ENCODE measurements at regions not wholly inside any gene's neighbourhood (a gene's known extent, or its start where the extent isn't known, plus 50 kb on each side); places are given as distances from the start of the nearest gene placed in this dataset.
A peak's percentile ranks its signal among the peaks of the same experiment; 100 is the strongest.

DNA sequence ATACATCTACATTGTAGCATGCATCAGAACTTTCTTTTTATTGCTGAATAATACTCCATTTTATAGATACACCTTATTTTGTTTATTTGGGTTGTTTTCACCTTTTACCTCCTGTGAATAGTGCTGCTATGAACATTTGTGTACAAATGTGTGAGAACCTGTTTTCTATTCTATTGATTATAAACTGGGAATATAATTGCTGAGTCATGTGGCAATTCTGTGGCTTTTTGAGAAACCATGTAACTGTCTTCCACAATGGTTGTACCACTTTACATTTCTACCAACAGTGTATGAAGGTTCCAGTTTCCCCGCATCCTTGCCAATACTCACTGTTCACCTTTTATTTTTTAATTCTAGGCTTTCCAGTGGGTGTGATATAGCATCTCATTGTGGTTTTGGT, 138.6 kb upstream of the MBL2 start:
- Histone ChIP-seq H3K36me3 (ENCODE audit: control insufficient read depth, insufficient read depth, low read length) (no peaks in the 10 kb centered on the region), H3K27me3 (ENCODE audit: control insufficient read depth, insufficient read depth, low read length) (no peaks in the 10 kb centered on the region), H3K4me3 (ENCODE audit: low read depth, low read length) (no peak overlapping the region)
- TF ChIP-seq, protein P1, sequence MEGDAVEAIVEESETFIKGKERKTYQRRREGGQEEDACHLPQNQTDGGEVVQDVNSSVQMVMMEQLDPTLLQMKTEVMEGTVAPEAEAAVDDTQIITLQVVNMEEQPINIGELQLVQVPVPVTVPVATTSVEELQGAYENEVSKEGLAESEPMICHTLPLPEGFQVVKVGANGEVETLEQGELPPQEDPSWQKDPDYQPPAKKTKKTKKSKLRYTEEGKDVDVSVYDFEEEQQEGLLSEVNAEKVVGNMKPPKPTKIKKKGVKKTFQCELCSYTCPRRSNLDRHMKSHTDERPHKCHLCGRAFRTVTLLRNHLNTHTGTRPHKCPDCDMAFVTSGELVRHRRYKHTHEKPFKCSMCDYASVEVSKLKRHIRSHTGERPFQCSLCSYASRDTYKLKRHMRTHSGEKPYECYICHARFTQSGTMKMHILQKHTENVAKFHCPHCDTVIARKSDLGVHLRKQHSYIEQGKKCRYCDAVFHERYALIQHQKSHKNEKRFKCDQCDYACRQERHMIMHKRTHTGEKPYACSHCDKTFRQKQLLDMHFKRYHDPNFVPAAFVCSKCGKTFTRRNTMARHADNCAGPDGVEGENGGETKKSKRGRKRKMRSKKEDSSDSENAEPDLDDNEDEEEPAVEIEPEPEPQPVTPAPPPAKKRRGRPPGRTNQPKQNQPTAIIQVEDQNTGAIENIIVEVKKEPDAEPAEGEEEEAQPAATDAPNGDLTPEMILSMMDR (IDR thresholded peaks at IDR 0.05; ENCODE audit: insufficient read depth, low read length, severe bottlenecking), result no peak
- FAIRE-seq, result no peak
- no peak for DNase-seq (ENCODE audit: low read depth)

DNA sequence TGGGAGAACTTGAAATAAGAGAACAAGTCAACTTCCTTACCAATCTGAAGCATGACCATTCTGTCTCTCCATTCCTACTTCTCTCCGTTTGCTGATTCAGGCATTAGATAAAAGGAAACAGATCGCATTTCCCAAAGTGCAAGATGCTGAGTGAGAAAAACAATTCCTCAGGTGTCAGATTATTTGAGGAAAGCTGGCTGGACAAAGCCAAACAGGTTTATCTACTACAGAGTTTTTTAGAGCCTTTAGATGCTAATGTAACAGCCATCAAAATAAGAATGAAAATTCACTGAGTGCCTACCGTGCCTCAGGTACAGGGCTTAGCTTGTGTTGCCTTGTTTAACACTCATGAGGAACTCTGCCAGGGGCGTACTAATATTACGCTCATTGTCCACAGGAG, 135.9 kb upstream of the MBL2 start:
- FAIRE-seq, result no peak
- no peaks in the 10 kb centered on the region for H3K27me3 ChIP-seq (ENCODE audit: control insufficient read depth, insufficient read depth, low read length)

DNA sequence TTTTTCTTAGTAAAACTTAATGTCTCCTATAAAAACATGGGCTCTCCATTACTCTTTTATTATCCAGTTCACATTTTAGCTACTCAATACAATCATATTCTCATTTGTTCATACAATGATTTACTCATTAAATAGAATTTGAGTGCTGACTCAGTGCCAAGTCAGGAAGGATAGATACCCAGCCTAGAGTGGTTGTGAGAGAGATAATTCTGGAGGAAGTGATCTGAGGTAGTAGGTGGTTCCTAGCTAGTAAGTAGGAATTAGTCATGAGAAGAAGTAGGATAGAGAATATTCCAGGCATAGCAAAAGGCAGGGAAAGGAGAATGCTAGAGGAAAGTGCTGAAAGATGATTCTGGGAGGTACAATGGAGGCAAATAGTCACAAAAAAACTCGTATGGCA, 133.5 kb upstream of the MBL2 start:
- no peaks in the 10 kb centered on the region for H3K36me3 ChIP-seq (ENCODE audit: control insufficient read depth, insufficient read depth, low read length)
- no peaks in the 10 kb centered on the region for H3K27me3 ChIP-seq (ENCODE audit: control insufficient read depth, insufficient read depth, low read length)
- DNase-seq (ENCODE audit: low read depth) (peak; percentile 90), FAIRE-seq (no peak)
- H3K4me3 ChIP-seq (ENCODE audit: low read depth, low read length), result no peak overlapping the region
- TF ChIP-seq, protein P1 (IDR thresholded peaks at IDR 0.05; ENCODE audit: insufficient read depth, low read length, severe bottlenecking), result no peak

More for the DNA sequence above, 135.9 kb upstream of the MBL2 start:
- TF ChIP-seq, protein P1 (IDR thresholded peaks at IDR 0.05; ENCODE audit: insufficient read depth, low read length, severe bottlenecking), result no peak
- peak; percentile 7 for DNase-seq (ENCODE audit: low read depth)
- Histone ChIP-seq H3K36me3 (ENCODE audit: control insufficient read depth, insufficient read depth, low read length) (no peaks in the 10 kb centered on the region), H3K4me3 (ENCODE audit: low read depth, low read length) (no peak overlapping the region)

DNA sequence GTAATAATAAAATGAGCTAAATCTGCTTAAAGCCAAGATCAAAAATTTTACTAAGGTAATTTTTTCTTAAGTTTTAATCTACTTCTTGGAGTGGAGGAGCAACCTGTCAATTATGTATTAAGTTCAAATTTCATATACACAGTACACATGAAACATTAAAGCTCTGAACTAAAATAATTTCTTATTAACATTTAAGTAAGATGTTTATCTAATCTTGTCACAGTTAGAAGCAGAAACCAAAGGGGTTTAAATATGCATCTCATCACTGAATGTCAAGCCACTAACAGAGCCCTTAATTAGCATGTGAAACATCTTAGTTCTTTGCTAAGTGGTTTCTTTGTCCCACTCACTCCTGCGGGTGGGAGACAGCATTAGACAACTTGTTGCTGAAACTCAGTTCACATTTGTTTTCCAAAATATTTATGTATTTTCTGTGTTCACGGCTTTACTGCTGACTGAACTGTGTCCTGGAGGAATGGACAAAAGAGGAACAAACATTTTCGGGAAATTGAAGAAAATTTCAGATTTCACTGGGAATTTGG, 130.9 kb upstream of the MBL2 start:
- Histone ChIP-seq H3K36me3 (ENCODE audit: control insufficient read depth, insufficient read depth, low read length) (no peaks in the 10 kb centered on the region), H3K4me3 (ENCODE audit: low read depth, low read length) (no peak overlapping the region), H3K27me3 (ENCODE audit: control insufficient read depth, insufficient read depth, low read length) (no peaks in the 10 kb centered on the region)
- TF ChIP-seq, protein P1 (IDR thresholded peaks at IDR 0.05; ENCODE audit: insufficient read depth, low read length, severe bottlenecking), result no peak
- no peak for FAIRE-seq
- no peak for DNase-seq (ENCODE audit: low read depth)

DNA sequence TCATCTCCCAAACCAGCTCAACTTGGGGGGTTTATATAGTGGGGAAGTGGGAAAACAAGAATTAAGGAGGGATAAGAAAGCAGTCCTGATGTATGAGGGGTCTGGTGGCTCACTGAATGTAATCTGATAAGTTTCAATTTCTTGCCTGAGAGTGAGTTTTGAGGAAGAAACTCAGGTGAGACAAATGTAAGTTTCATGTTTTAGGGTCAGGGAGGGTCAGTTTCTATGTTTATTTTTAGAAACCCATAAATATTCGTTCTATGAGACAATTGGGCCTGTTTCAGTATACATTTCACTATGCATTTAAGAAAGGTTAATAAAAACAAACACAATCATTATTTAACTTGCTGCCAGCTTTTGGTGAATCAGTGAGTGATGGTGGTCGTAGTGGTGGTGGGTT, 128.0 kb upstream of the MBL2 start:
- DNase-seq (ENCODE audit: low read depth), result no peak
- no peak for FAIRE-seq
- H3K4me3 ChIP-seq (ENCODE audit: low read depth, low read length), result no peak overlapping the region
- TF ChIP-seq, protein P1 (IDR thresholded peaks at IDR 0.05; ENCODE audit: insufficient read depth, low read length, severe bottlenecking), result no peak
- H3K36me3 ChIP-seq (ENCODE audit: control insufficient read depth, insufficient read depth, low read length), result no peaks in the 10 kb centered on the region
- H3K27me3 ChIP-seq (ENCODE audit: control insufficient read depth, insufficient read depth, low read length), result no peaks in the 10 kb centered on the region

DNA sequence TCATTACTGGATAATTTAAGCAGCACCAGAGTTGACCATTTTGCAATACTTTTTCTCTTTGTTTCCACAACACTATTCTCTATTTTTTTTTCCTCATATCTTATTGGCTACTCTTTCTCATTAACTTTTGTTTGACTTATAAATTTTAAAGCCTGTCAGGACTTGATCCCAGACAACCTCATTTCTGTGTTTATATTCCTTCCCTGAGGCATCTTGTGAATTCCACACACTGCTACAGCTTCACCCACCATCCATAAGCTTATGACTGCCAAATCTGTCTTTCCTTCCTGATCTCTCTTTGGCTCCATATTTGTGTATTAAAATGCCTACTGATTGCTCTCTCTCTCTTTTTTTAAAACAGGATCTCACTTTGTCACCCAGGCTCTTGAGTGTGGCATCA, 124.6 kb upstream of the MBL2 start:
- DNase-seq (ENCODE audit: low read depth) (peak; percentile 87), FAIRE-seq (no peak)
- TF ChIP-seq, protein P1 (IDR thresholded peaks at IDR 0.05; ENCODE audit: insufficient read depth, low read length, severe bottlenecking), result no peak
- Histone ChIP-seq H3K36me3 (ENCODE audit: control insufficient read depth, insufficient read depth, low read length) (no peaks in the 10 kb centered on the region), H3K27me3 (ENCODE audit: control insufficient read depth, insufficient read depth, low read length) (no peaks in the 10 kb centered on the region), H3K4me3 (ENCODE audit: low read depth, low read length) (no peak overlapping the region)
